ENCODE measurements at regions not wholly inside any gene's neighbourhood (a gene's known extent, or its start where the extent isn't known, plus 50 kb on each side); places are given as distances from the start of the nearest gene placed in this dataset.

DNA sequence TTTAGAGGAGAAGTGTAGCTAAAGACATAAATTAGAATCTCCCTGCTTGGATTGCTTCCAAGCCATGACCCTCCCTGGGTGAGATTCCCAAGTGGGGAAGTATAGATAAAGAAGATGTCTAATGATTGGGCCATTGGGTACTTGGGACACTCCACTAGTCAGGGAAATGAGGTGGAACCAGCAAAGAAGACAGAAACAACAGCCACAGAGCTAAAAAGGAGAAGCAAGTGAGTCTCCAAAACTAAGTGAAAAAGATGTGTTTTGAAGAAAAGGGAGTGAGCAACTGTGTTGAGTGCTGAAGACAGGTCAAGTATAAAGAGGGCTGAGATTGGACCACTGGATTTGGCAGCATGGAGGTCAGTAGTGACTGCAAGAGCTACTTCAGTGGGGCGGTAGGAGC lies 61.2 kb upstream of the FOXN2 start:
- Histone ChIP-seq H3K4me1 (ENCODE audit: insufficient read depth) (peaks cover 19% of the 10 kb centered on the region), H3K9me2 (replicated peaks; ENCODE audit: insufficient read depth) (no peaks in the 10 kb centered on the region), H3K79me2 (no peaks in the 10 kb centered on the region), H3K4me3 (no peak overlapping the region), H2AFZ (no peak overlapping the region), H4K20me1 (ENCODE audit: insufficient read depth, poor library complexity, severe bottlenecking) (no peaks in the 10 kb centered on the region), H3K4me2 (no peak overlapping the region), H3K9me3 (ENCODE audit: low read depth) (no peaks in the 10 kb centered on the region), H3K27ac (no peak overlapping the region), H3K36me3 (replicated peaks; ENCODE audit: insufficient read depth, low read depth) (no peaks in the 10 kb centered on the region), H3K27me3 (no peaks in the 10 kb centered on the region)
- 96% methylated on average over 1 of the region's 1 CpG for WGBS (ENCODE audit: low lambda C conversion rate, missing lambda C conversion rate)
- TF ChIP-seq EZH2 (IDR thresholded peaks at IDR 0.05; ENCODE audit: borderline replicate concordance) (no peak), EZH2phosphoT487 (IDR thresholded peaks at IDR 0.05; ENCODE audit: low read depth, severe bottlenecking, unreplicated experiment) (no peak)
- TF ChIP-seq, protein P1, sequence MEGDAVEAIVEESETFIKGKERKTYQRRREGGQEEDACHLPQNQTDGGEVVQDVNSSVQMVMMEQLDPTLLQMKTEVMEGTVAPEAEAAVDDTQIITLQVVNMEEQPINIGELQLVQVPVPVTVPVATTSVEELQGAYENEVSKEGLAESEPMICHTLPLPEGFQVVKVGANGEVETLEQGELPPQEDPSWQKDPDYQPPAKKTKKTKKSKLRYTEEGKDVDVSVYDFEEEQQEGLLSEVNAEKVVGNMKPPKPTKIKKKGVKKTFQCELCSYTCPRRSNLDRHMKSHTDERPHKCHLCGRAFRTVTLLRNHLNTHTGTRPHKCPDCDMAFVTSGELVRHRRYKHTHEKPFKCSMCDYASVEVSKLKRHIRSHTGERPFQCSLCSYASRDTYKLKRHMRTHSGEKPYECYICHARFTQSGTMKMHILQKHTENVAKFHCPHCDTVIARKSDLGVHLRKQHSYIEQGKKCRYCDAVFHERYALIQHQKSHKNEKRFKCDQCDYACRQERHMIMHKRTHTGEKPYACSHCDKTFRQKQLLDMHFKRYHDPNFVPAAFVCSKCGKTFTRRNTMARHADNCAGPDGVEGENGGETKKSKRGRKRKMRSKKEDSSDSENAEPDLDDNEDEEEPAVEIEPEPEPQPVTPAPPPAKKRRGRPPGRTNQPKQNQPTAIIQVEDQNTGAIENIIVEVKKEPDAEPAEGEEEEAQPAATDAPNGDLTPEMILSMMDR (IDR thresholded peaks at IDR 0.05; ENCODE audit: poor library complexity), result no peak
- DNase-seq (ENCODE audit: low spot score), result no peak

- WGBS (ENCODE audit: low lambda C conversion rate, missing lambda C conversion rate), result 76% methylated on average over 1 of the region's 1 CpG
Measured at GRCh38 chr2:48254839-48255238, 59.6 kb upstream of the FOXN2 start.

DNA sequence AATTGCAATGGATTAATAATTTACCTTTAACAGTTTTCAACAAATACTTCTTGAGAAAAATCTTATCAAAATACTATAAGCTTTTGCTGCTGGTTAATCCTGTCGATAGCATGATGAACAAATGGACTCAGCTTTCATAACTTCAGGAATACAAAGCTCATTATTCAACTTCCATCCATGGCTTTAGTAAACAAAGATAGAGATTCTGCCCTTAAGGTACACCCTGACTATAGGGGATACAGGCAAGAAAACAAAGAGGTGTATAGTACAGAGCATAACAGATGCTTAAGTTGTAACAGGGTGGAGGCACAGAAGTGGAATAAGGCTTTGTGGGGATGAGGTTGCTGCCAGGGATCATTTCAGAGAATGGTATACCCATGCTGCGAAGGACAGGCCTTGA lies 57.0 kb upstream of the FOXN2 start:
- no peak for DNase-seq (ENCODE audit: low spot score)
- no peaks in the 10 kb centered on the region for H3K27me3 ChIP-seq
- WGBS (ENCODE audit: low lambda C conversion rate, missing lambda C conversion rate), result 83% methylated on average over 2 of the region's 2 CpGs
- H4K20me1 ChIP-seq (ENCODE audit: insufficient read depth, poor library complexity, severe bottlenecking), result no peaks in the 10 kb centered on the region
- no peaks in the 10 kb centered on the region for H3K9me3 ChIP-seq (ENCODE audit: low read depth)
- H2AFZ ChIP-seq, result no peak overlapping the region
- H3K4me3 ChIP-seq, result no peak overlapping the region
- no peaks in the 10 kb centered on the region for H3K36me3 ChIP-seq (replicated peaks; ENCODE audit: insufficient read depth, low read depth)
- H3K4me2 ChIP-seq, result no peak overlapping the region
- H3K27ac ChIP-seq, result no peak overlapping the region
- H3K4me1 ChIP-seq (ENCODE audit: insufficient read depth), result no peaks in the 10 kb centered on the region
- H3K79me2 ChIP-seq, result no peaks in the 10 kb centered on the region
- no peaks in the 10 kb centered on the region for H3K9me2 ChIP-seq (replicated peaks; ENCODE audit: insufficient read depth)
- no peak for TF ChIP-seq EZH2phosphoT487 (IDR thresholded peaks at IDR 0.05; ENCODE audit: low read depth, severe bottlenecking, unreplicated experiment)
- TF ChIP-seq, protein P1 (IDR thresholded peaks at IDR 0.05; ENCODE audit: poor library complexity), result no peak
- TF ChIP-seq EZH2 (IDR thresholded peaks at IDR 0.05; ENCODE audit: borderline replicate concordance), result no peak

More at GRCh38 chr2:48254839-48255238, 59.6 kb upstream of the FOXN2 start:
- Histone ChIP-seq H3K79me2 (no peaks in the 10 kb centered on the region), H3K27me3 (no peaks in the 10 kb centered on the region), H4K20me1 (ENCODE audit: insufficient read depth, poor library complexity, severe bottlenecking) (no peaks in the 10 kb centered on the region), H3K4me3 (no peak overlapping the region), H3K4me1 (ENCODE audit: insufficient read depth) (peaks cover 5% of the 10 kb centered on the region), H3K4me2 (no peak overlapping the region), H3K9me2 (replicated peaks; ENCODE audit: insufficient read depth) (no peaks in the 10 kb centered on the region), H3K36me3 (replicated peaks; ENCODE audit: insufficient read depth, low read depth) (no peaks in the 10 kb centered on the region), H2AFZ (no peak overlapping the region), H3K9me3 (ENCODE audit: low read depth) (no peaks in the 10 kb centered on the region), H3K27ac (no peak overlapping the region)
- DNase-seq (ENCODE audit: low spot score), result no peak
- no peak for TF ChIP-seq EZH2 (IDR thresholded peaks at IDR 0.05; ENCODE audit: borderline replicate concordance)
- TF ChIP-seq, protein P1 (IDR thresholded peaks at IDR 0.05; ENCODE audit: poor library complexity), result no peak
- TF ChIP-seq EZH2phosphoT487 (IDR thresholded peaks at IDR 0.05; ENCODE audit: low read depth, severe bottlenecking, unreplicated experiment), result no peak

All from hepatocyte (in vitro differentiated cells).